K562 (cell line): ENCODE measurements at regions not wholly inside any gene's neighbourhood (a gene's known extent, or its start where the extent isn't known, plus 50 kb on each side); places are given as distances from the start of the nearest gene placed in this dataset.

Experiments used
- ATAC-seq: fragments of 200-7000 bp; cut with Tn5 transposase; 3 replicates; pipeline ENCODE4 v1.9.1; 2020; ENCODE audit warnings: moderate library complexity
- BruUV-seq: library from RNA; stranded (reverse); fragments of 400-500 nt; replicated peaks from 2 replicates; lab custom pipeline; 2021; lab: Mats Ljungman, UMichigan
- CTCF ChIA-PET: fragments of 300-600 bp; formaldehyde crosslinking; extraction: SDS; loops from one replicate; lab custom pipeline; 2021; ENCODE audit warnings: low intra/inter-chr PET ratio; lab: Yijun Ruan, JAX
- POLR2A ChIA-PET: fragments of 300-600, 350-650 bp; sonication (Branson Sonifier 250); formaldehyde crosslinking; extraction: SDS; loops from one replicate; lab custom pipeline; 2021; ENCODE audit warnings: antibody characterized with exemption, inconsistent platforms; lab: Yijun Ruan, JAX
- DNase-seq, 4 experiments: peaks; one replicate each; pipeline versions ENCODE4 v3.0.0 to v3.0.0-alpha.2; 2011 to 2018; ENCODE audit warnings: low spot score in 3 of 4, mixed read lengths in 3 of 4; ENCODE audit errors: extremely low read depth in 1 of 4
- FAIRE-seq: peaks from 2 replicates; lab custom pipeline; 2011; peaks lifted over from hg19 to GRCh38; lab: Jason Lieb, UNC
- H2AFZ ChIP-seq: 2 replicates; pipeline ENCODE4 v1.6.0; 2011; ENCODE audit warnings: low read depth, low read length, control low read depth, inconsistent platforms
- H3K27ac ChIP-seq: fragments of 200-600 bp; 3 replicates; pipeline ENCODE4 v1.8.0; 2011; ENCODE audit warnings: low read depth, mild to moderate bottlenecking, control low read depth, inconsistent platforms, low read length, moderate library complexity, mixed read lengths; ENCODE audit errors: extremely low read depth
- H3K27me3 ChIP-seq, 2 experiments: fragments of 300-600 bp in 1 of 2; 2 replicates in 1 of 2; 3 replicates in 1 of 2; pipeline versions ENCODE4 v1.6.0 to v1.8.0; 2011; ENCODE audit warnings: inconsistent platforms in 2 of 2, low read length in 2 of 2, mild to moderate bottlenecking in 1 of 2, mixed read lengths in 1 of 2, moderate library complexity in 1 of 2; ENCODE audit not compliant: control insufficient read depth in 2 of 2, insufficient read depth in 2 of 2
- H3K36me3 ChIP-seq: fragments of 300-600 bp; 3 replicates; pipeline ENCODE4 v1.8.0; 2011; ENCODE audit warnings: mild to moderate bottlenecking, low read length, inconsistent platforms; ENCODE audit not compliant: control insufficient read depth, insufficient read depth
- H3K4me1 ChIP-seq, 2 experiments: fragments of 200-600 bp in 1 of 2; replicated peaks in 1 of 2; 2 replicates in 1 of 2; 3 replicates in 1 of 2; pipeline versions ENCODE4 v1.5.1 to v1.8.0; 2011; ENCODE audit warnings: inconsistent platforms in 2 of 2, low read length in 2 of 2, mild to moderate bottlenecking in 1 of 2, mixed read lengths in 1 of 2, moderate library complexity in 1 of 2; ENCODE audit not compliant: control insufficient read depth in 2 of 2, insufficient read depth in 2 of 2
- H3K4me2 ChIP-seq: 2 replicates; pipeline ENCODE4 v1.6.1; 2011; ENCODE audit warnings: low read length, control low read depth, inconsistent platforms, mixed read lengths; ENCODE audit not compliant: insufficient read depth
- H3K4me3 ChIP-seq: fragments of 200-600 bp; sonication (generic), shearing (Covaris generic); 2 replicates; pipeline ENCODE4 v1.5.1; 2016; ENCODE audit warnings: control low read depth, inconsistent platforms
- H3K79me2 ChIP-seq: fragments of 200-600 bp; 3 replicates; pipeline ENCODE4 v1.8.0; 2011; ENCODE audit warnings: low read length, inconsistent platforms; ENCODE audit not compliant: control insufficient read depth, insufficient read depth
- H3K9ac ChIP-seq, 2 experiments: 2 replicates each; pipeline versions ENCODE4 v1.6.0 to v1.6.1; 2011; ENCODE audit warnings: low read depth in 2 of 2, low read length in 2 of 2, control low read depth in 1 of 2, inconsistent platforms in 1 of 2, mild to moderate bottlenecking in 1 of 2, mixed read lengths in 1 of 2; ENCODE audit not compliant: insufficient read depth in 1 of 2
- H3K9me1 ChIP-seq: one replicate; pipeline ENCODE4 v1.6.0; 2011; ENCODE audit warnings: inconsistent platforms, mild to moderate bottlenecking, low read length, moderate library complexity; ENCODE audit not compliant: control insufficient read depth, insufficient read depth
- H3K9me3 ChIP-seq: replicated peaks from 2 replicates; pipeline ENCODE4 v1.5.1; 2011; ENCODE audit warnings: low read depth, low read length, inconsistent platforms; ENCODE audit not compliant: control insufficient read depth, insufficient read depth
- H4K20me1 ChIP-seq: replicated peaks from 2 replicates; pipeline ENCODE4 v1.6.1; 2011; ENCODE audit warnings: low read length, inconsistent platforms, mixed read lengths; ENCODE audit not compliant: control insufficient read depth, insufficient read depth
- CHD4 ChIP-seq: fragments of 200-600 bp; sonication (generic); IDR thresholded peaks from 3 replicates; pipeline ENCODE4 v1.6.1; 2012; ENCODE audit warnings: low read depth, mild to moderate bottlenecking, mixed read lengths, low read length, inconsistent platforms; ENCODE audit not compliant: insufficient read depth, insufficient replicate concordance, poor library complexity, severe bottlenecking
- DMBX1 ChIP-seq: fragments of 250-450 bp; sonication (Bioruptor Pico); IDR thresholded peaks from 2 replicates; pipeline ENCODE4 v1.8.0; 2022; ENCODE audit warnings: inconsistent platforms, mild to moderate bottlenecking, moderate library complexity, borderline replicate concordance
- HDAC3 ChIP-seq: fragments of 450-650 bp; IDR thresholded peaks from 2 replicates; pipeline ENCODE4 v1.6.1; 2018; ENCODE audit warnings: borderline replicate concordance, mild to moderate bottlenecking, moderate library complexity; ENCODE audit not compliant: partially characterized antibody
- JUN ChIP-seq, 2 experiments: sonication (generic) in 1 of 2; formaldehyde crosslinking in 1 of 2; IDR thresholded peaks; 2 replicates each; pipeline versions ENCODE4 v1.6.1 to v1.8.0; 2012 to 2022; ENCODE audit warnings: borderline replicate concordance in 2 of 2, mild to moderate bottlenecking in 2 of 2, improper control_type of control experiment in 1 of 2, low read depth in 1 of 2, low read length in 1 of 2, missing genetic modification reagents in 1 of 2
- RAD51 ChIP-seq: fragments of 450-650 bp; IDR thresholded peaks from 2 replicates; pipeline ENCODE4 v1.7.1; 2016; ENCODE audit warnings: low read depth, mild to moderate bottlenecking, borderline replicate concordance
- RHOXF2B ChIP-seq: fragments of 250-450 bp; sonication (Bioruptor Pico); conservative IDR thresholded peaks from 2 replicates; pipeline ENCODE4 v1.5.1; 2021
- SMARCC2 ChIP-seq: fragments of 450-650 bp; IDR thresholded peaks from 2 replicates; pipeline ENCODE4 v1.6.1; 2017; ENCODE audit warnings: antibody characterized with exemption, moderate library complexity, mild to moderate bottlenecking, low read depth
- TARDBP ChIP-seq: fragments of 450-650 bp; IDR thresholded peaks from 2 replicates; pipeline ENCODE4 v1.6.1; 2016
- ZNF134 ChIP-seq: fragments of 250-450 bp; sonication (Bioruptor Pico); conservative IDR thresholded peaks from 2 replicates; pipeline ENCODE4 v1.4.0; 2020
- ZNF239 ChIP-seq: fragments of 250-450 bp; sonication (Bioruptor Pico); IDR thresholded peaks from 2 replicates; pipeline ENCODE4 v1.4.0; 2020; ENCODE audit warnings: mild to moderate bottlenecking
- ZNF444 ChIP-seq: fragments of 250-450 bp; sonication (Bioruptor Pico); IDR thresholded peaks from 2 replicates; pipeline ENCODE4 v1.4.0; 2020; ENCODE audit warnings: mild to moderate bottlenecking, moderate library complexity
- ZNF695 ChIP-seq: fragments of 450-650 bp; formaldehyde crosslinking; IDR thresholded peaks from 2 replicates; pipeline ENCODE4 v1.4.0; 2020; ENCODE audit warnings: mild to moderate bottlenecking, moderate library complexity
- WGBS: fragments of 100-300 bp; shearing (Covaris generic); methylation state at CpG from one replicate; pipeline ENCODE4 v1.1.6; 2016; ENCODE audit warnings: low coverage, mixed read lengths; ENCODE audit not compliant: insufficient coverage; ENCODE audit errors: missing lambda C conversion rate; 5-methylcytosine and 5-hydroxymethylcytosine counted together
- in situ Hi-C: fragments of 300-500 bp; cut with MboI; formaldehyde crosslinking; loops from 4 replicates; pipeline ENCODE4 v1.15.0; 2018; ENCODE audit warnings: inconsistent platforms, mixed read lengths
- intact Hi-C: fragments of 100-400 bp; cut with micrococcal nuclease; formaldehyde crosslinking; loops from 2 replicates; pipeline ENCODE4 v1.14.2; 2022
- TF ChIP-seq, protein P1 (sequence below): fragments of 450-650 bp; formaldehyde crosslinking; IDR thresholded peaks from 2 replicates; pipeline ENCODE4 v1.4.0; 2022; ENCODE audit warnings: mild to moderate bottlenecking, moderate library complexity
- TF ChIP-seq, protein P2 (sequence below): sonication (generic); formaldehyde crosslinking; IDR thresholded peaks from 2 replicates; pipeline ENCODE4 v1.8.0; 2022; ENCODE audit warnings: missing genetic modification reagents, mild to moderate bottlenecking, moderate library complexity, borderline replicate concordance
- TF ChIP-seq, protein P3 (sequence below): sonication (generic); formaldehyde crosslinking; IDR thresholded peaks from 2 replicates; pipeline ENCODE4 v1.8.0; 2022; ENCODE audit warnings: missing genetic modification reagents, mild to moderate bottlenecking, borderline replicate concordance

DNA sequence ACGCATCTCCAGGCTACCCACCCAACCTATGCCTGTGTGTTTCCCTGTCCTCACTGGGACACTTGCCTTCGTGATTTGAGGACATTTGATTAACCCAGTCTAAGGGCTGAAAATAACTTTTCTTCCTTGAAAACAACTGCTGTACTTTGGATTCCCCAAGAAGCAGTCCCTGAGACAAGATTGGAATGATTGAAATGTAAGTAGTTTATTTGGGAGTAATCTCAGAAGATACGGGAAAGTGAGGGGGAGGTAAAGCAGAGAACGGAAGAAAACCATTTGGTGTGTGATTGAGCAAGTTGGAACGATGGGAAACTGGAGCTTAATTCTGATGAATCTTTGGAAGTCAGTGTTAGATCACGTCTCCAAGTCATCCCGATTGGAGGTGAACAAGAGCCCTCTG, 143.8 kb upstream of the LMCD1 start (continued):
- TF ChIP-seq, protein P1, sequence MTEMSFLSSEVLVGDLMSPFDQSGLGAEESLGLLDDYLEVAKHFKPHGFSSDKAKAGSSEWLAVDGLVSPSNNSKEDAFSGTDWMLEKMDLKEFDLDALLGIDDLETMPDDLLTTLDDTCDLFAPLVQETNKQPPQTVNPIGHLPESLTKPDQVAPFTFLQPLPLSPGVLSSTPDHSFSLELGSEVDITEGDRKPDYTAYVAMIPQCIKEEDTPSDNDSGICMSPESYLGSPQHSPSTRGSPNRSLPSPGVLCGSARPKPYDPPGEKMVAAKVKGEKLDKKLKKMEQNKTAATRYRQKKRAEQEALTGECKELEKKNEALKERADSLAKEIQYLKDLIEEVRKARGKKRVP (CRISPR knock-in tag): no peak; the same call in 1 of the 2 replicates
- peak; percentile 16; the same call in 1 of the 2 replicates for TF ChIP-seq ZNF239 (CRISPR knock-in tag)

DNA sequence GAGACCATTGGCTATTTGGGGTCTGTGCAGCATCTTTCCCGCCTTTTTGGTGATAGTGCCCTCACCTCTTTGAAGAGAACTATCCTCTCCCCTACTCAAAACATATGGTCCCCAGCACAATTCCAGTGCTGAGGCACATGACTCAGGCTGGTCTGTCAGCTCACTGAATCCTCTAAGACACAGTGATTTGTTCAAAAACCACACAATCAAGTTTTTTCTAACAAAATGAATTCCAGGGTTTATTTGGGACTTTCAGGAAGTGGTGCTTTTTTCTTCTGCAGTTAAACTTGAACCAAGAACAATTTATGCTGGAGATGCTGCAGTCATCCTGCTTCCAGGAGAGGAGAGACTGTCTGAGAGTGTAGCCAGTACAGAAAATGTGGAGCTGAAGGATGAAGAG, 142.5 kb upstream of the LMCD1 start:
- ChIA-PET CTCF (no interaction called here), POLR2A (no interaction called here)
- H3K9ac ChIP-seq: no peak overlapping the region
- H3K4me1 ChIP-seq: no peaks in the 10 kb centered on the region
- intact Hi-C loops: no loop called here
- no peak overlapping the region for H3K4me2 ChIP-seq
- H4K20me1 ChIP-seq: no peaks in the 10 kb centered on the region
- no peak for TF ChIP-seq RAD51
- no peak for TF ChIP-seq JUN (IDR thresholded peaks at IDR 0.05; ENCODE audit: borderline replicate concordance, low read depth, low read length)
- TF ChIP-seq JUN (CRISPR knock-in tag; IDR thresholded peaks at IDR 0.05; ENCODE audit: borderline replicate concordance): no peak
- TF ChIP-seq DMBX1 (CRISPR knock-in tag): 0 out of 2 replicates have a peak, but pooled peaks have one; percentile 57
- TF ChIP-seq CHD4: no peak
- TF ChIP-seq TARDBP: no peak
- TF ChIP-seq, protein P2, sequence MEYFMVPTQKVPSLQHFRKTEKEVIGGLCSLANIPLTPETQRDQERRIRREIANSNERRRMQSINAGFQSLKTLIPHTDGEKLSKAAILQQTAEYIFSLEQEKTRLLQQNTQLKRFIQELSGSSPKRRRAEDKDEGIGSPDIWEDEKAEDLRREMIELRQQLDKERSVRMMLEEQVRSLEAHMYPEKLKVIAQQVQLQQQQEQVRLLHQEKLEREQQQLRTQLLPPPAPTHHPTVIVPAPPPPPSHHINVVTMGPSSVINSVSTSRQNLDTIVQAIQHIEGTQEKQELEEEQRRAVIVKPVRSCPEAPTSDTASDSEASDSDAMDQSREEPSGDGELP (CRISPR knock-in tag): no peak
- TF ChIP-seq RHOXF2B (CRISPR knock-in tag): no peak
- TF ChIP-seq, protein P3, sequence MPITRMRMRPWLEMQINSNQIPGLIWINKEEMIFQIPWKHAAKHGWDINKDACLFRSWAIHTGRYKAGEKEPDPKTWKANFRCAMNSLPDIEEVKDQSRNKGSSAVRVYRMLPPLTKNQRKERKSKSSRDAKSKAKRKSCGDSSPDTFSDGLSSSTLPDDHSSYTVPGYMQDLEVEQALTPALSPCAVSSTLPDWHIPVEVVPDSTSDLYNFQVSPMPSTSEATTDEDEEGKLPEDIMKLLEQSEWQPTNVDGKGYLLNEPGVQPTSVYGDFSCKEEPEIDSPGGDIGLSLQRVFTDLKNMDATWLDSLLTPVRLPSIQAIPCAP (CRISPR knock-in tag): no peak
- 0 out of 2 replicates have a peak, but pooled peaks have one; percentile 11 for TF ChIP-seq ZNF444 (CRISPR knock-in tag)
- no peak for TF ChIP-seq ZNF134 (CRISPR knock-in tag)
- TF ChIP-seq HDAC3: no peak
- no peak for TF ChIP-seq SMARCC2
- TF ChIP-seq ZNF695: no peak
- no peak for DNase-seq
- no peak for FAIRE-seq
- no peaks in the 10 kb centered on the region for H3K9me1 ChIP-seq
- 0% methylated on average over 1 of the region's 1 CpG for WGBS
- H3K4me3 ChIP-seq: no peak overlapping the region
- in situ Hi-C loops: no loop called here
- no peaks in the 10 kb centered on the region for H3K27me3 ChIP-seq
- H3K9me3 ChIP-seq: no peaks in the 10 kb centered on the region
- no peak overlapping the region for H3K27ac ChIP-seq
- no peak overlapping the region for H2AFZ ChIP-seq
- BruUV-seq: no TSS peak
- no peaks in the 10 kb centered on the region for H3K79me2 ChIP-seq
- no peak for ATAC-seq
- no peaks in the 10 kb centered on the region for H3K36me3 ChIP-seq
